Naive thymus-derived CD8-positive, alpha-beta T cell (primary cell): ENCODE measurements at regions not wholly inside any gene's neighbourhood (a gene's known extent, or its start where the extent isn't known, plus 50 kb on each side); places are given as distances from the start of the nearest gene placed in this dataset.

Source experiments
- ATAC-seq, 2 donors: fragments of 150-1000 bp; cut with Tn5 transposase in 1 of 2; sonication (Bioruptor Pico), chemical (Tn5 transposase) in 1 of 2; 1 replicate in 1 of 2; 2 replicates in 1 of 2; pipeline ENCODE4 v1.10.0; 2021; ENCODE audit warnings: mild to moderate bottlenecking in 2 of 2, moderate library complexity in 2 of 2
- POLR2A ChIA-PET: fragments of 350-600 bp; sonication (Branson Sonifier 250); formaldehyde crosslinking; loops from one replicate; lab custom pipeline; 2021; ENCODE audit warnings: antibody characterized with exemption; lab: Charles Lee
- DNase-seq, 10 donors: peaks; one replicate each; pipeline versions ENCODE4 v3.0.0 to v3.0.0-alpha.2; 2020 to 2022
- H3K27ac Mint-ChIP-seq, 10 donors: one replicate each; pipeline ENCODE4 v1.8.0; 2020 to 2022; ENCODE audit warnings: mild to moderate bottlenecking in 10 of 10, mixed read lengths in 10 of 10, moderate library complexity in 4 of 10, inconsistent platforms in 1 of 10
- H3K27me3 Mint-ChIP-seq, 5 donors: one replicate each; pipeline ENCODE4 v1.8.0; 2021 to 2022; ENCODE audit warnings: mixed read lengths in 5 of 5
- H3K36me3 Mint-ChIP-seq, 3 donors: one replicate each; pipeline ENCODE4 v1.8.0; 2020 to 2022; ENCODE audit warnings: mixed read lengths in 3 of 3, mild to moderate bottlenecking in 2 of 3, inconsistent platforms in 1 of 3
- H3K4me1 Mint-ChIP-seq, 4 donors: one replicate each; pipeline ENCODE4 v1.8.0; 2021 to 2022; ENCODE audit warnings: mixed read lengths in 4 of 4
- H3K4me3 Mint-ChIP-seq, 10 donors: one replicate each; pipeline ENCODE4 v1.8.0; 2020 to 2022; ENCODE audit warnings: mild to moderate bottlenecking in 10 of 10, mixed read lengths in 10 of 10, moderate library complexity in 6 of 10, inconsistent platforms in 1 of 10
- H3K9me3 Mint-ChIP-seq, 9 donors: one replicate each; pipeline ENCODE4 v1.8.0; 2020 to 2022; ENCODE audit warnings: mixed read lengths in 9 of 9, mild to moderate bottlenecking in 3 of 9, inconsistent platforms in 1 of 9, moderate library complexity in 1 of 9

GRCh38 chr13:110773480-110773879 lies 60.0 kb downstream of the ING1 start:
- H3K9me3 Mint-ChIP-seq = no peaks in the 10 kb centered on the region
- no peak for ATAC-seq

GRCh38 chr13:110774051-110774450 lies 60.6 kb downstream of the ING1 start:
- ATAC-seq (no peak), DNase-seq (no peak)
- peaks cover 0 to 10% (median 6%) of the 10 kb centered on the region in 5 donors for H3K27me3 Mint-ChIP-seq

More at GRCh38 chr13:110773480-110773879, 60.0 kb downstream of the ING1 start:
- no peak overlapping the region for H3K4me3 Mint-ChIP-seq
- no peaks in the 10 kb centered on the region for H3K36me3 Mint-ChIP-seq
- DNase-seq = no peak
- H3K4me1 Mint-ChIP-seq = peaks cover 0 to 2% (median 0%) of the 10 kb centered on the region in 4 donors
- H3K27me3 Mint-ChIP-seq = peaks cover 0 to 12% (median 6%) of the 10 kb centered on the region in 5 donors
- H3K27ac Mint-ChIP-seq = no peak overlapping the region
- POLR2A ChIA-PET = no interaction called here

GRCh38 chr13:110774490-110774889 lies 61.0 kb downstream of the ING1 start:
- ATAC-seq (no peak), DNase-seq (no peak)
- H3K27me3 Mint-ChIP-seq = peaks cover 0 to 10% (median 6%) of the 10 kb centered on the region in 5 donors
- no peaks in the 10 kb centered on the region for H3K9me3 Mint-ChIP-seq
- no peak overlapping the region for H3K4me3 Mint-ChIP-seq
- H3K4me1 Mint-ChIP-seq = peaks cover 0 to 2% (median 0%) of the 10 kb centered on the region in 4 donors
- H3K27ac Mint-ChIP-seq = no peak overlapping the region
- H3K36me3 Mint-ChIP-seq = no peaks in the 10 kb centered on the region
- POLR2A ChIA-PET = no interaction called here

More at GRCh38 chr13:110774051-110774450, 60.6 kb downstream of the ING1 start:
- Mint-ChIP-seq H3K4me1 (peaks cover 0 to 2% (median 0%) of the 10 kb centered on the region in 4 donors), H3K4me3 (no peak overlapping the region), H3K9me3 (no peaks in the 10 kb centered on the region), H3K27ac (no peak overlapping the region), H3K36me3 (no peaks in the 10 kb centered on the region)
- POLR2A ChIA-PET = no interaction called here

- DNase-seq = no peak
- H3K27ac Mint-ChIP-seq = no peak overlapping the region
- H3K9me3 Mint-ChIP-seq = peaks cover 0 to 4% (median 0%) of the 10 kb centered on the region in 9 donors
- peaks cover 0 to 7% (median 4%) of the 10 kb centered on the region in 5 donors for H3K27me3 Mint-ChIP-seq
- ATAC-seq = no peak
- H3K36me3 Mint-ChIP-seq = no peaks in the 10 kb centered on the region
- H3K4me3 Mint-ChIP-seq = no peak overlapping the region
- POLR2A ChIA-PET = no interaction called here
- H3K4me1 Mint-ChIP-seq = peaks cover 0 to 2% (median 0%) of the 10 kb centered on the region in 4 donors
Observed at GRCh38 chr13:110775576-110775975, 62.1 kb downstream of the ING1 start.

GRCh38 chr13:110777251-110777820 lies 63.8 kb downstream of the ING1 start:
- peaks cover under 1 to 6% (median 5%) of the 10 kb centered on the region in 3 donors for H3K36me3 Mint-ChIP-seq
- POLR2A ChIA-PET = no interaction called here
- no peak overlapping the region for H3K27ac Mint-ChIP-seq
- no peak for DNase-seq
- no peak for ATAC-seq
- H3K27me3 Mint-ChIP-seq = peaks cover under 1 to 6% (median 4%) of the 10 kb centered on the region in 5 donors
- H3K4me3 Mint-ChIP-seq = no peak overlapping the region
- H3K9me3 Mint-ChIP-seq = peaks cover under 1 to 16% (median 7%) of the 10 kb centered on the region in 9 donors
- no peaks in the 10 kb centered on the region for H3K4me1 Mint-ChIP-seq

GRCh38 chr13:110779022-110779421 lies 65.5 kb downstream of the ING1 start:
- ATAC-seq = no peak
- Mint-ChIP-seq H3K36me3 (peaks cover 4 to 17% (median 7%) of the 10 kb centered on the region in 3 donors), H3K4me1 (no peaks in the 10 kb centered on the region), H3K9me3 (peaks cover 6 to 31% (median 14%) of the 10 kb centered on the region in 9 donors), H3K27ac (no peak overlapping the region), H3K27me3 (peaks cover 5 to 15% (median 9%) of the 10 kb centered on the region in 5 donors), H3K4me3 (no peak overlapping the region)
- DNase-seq = no peak
- POLR2A ChIA-PET = interaction anchor here (1.1 kb wide), 1 partner anchor 10 kb away, joined by 3 read pairs; no protein-coding TSS in a partner anchor

- peaks cover 4 to 17% (median 7%) of the 10 kb centered on the region in 3 donors for H3K36me3 Mint-ChIP-seq
- H3K27ac Mint-ChIP-seq = no peak overlapping the region
- no peak overlapping the region for H3K4me3 Mint-ChIP-seq
- peaks cover 6 to 31% (median 14%) of the 10 kb centered on the region in 9 donors for H3K9me3 Mint-ChIP-seq
- POLR2A ChIA-PET = no interaction called here
- no peaks in the 10 kb centered on the region for H3K4me1 Mint-ChIP-seq
- ATAC-seq (no peak), DNase-seq (no peak)
- H3K27me3 Mint-ChIP-seq = peaks cover 5 to 18% (median 10%) of the 10 kb centered on the region in 5 donors
Observed at GRCh38 chr13:110780422-110780821, 66.9 kb downstream of the ING1 start.

GRCh38 chr13:110782185-110782584 lies 68.7 kb downstream of the ING1 start:
- Mint-ChIP-seq H3K27me3 (peaks cover 4 to 30% (median 14%) of the 10 kb centered on the region in 5 donors), H3K4me1 (no peaks in the 10 kb centered on the region), H3K9me3 (peaks cover 6 to 31% (median 14%) of the 10 kb centered on the region in 9 donors), H3K27ac (no peak overlapping the region), H3K4me3 (no peak overlapping the region), H3K36me3 (peaks cover 4 to 17% (median 7%) of the 10 kb centered on the region in 3 donors)
- POLR2A ChIA-PET = no interaction called here
- no peak for ATAC-seq
- DNase-seq = no peak

- no peak for ATAC-seq
- DNase-seq = no peak
- POLR2A ChIA-PET = no interaction called here
- Mint-ChIP-seq H3K4me3 (no peak overlapping the region), H3K27ac (no peak overlapping the region), H3K27me3 (peaks cover 4 to 46% (median 16%) of the 10 kb centered on the region in 5 donors), H3K4me1 (no peaks in the 10 kb centered on the region), H3K36me3 (peaks cover 4 to 17% (median 7%) of the 10 kb centered on the region in 3 donors), H3K9me3 (peaks cover 6 to 32% (median 14%) of the 10 kb centered on the region in 9 donors)
Observed at GRCh38 chr13:110784704-110785103, 71.2 kb downstream of the ING1 start.

GRCh38 chr13:110788778-110789177 lies 75.3 kb downstream of the ING1 start:
- Mint-ChIP-seq H3K4me3 (no peak overlapping the region), H3K27ac (no peak overlapping the region), H3K36me3 (peaks cover 2 to 26% (median 7%) of the 10 kb centered on the region in 3 donors), H3K9me3 (peaks cover 13 to 43% (median 27%) of the 10 kb centered on the region in 9 donors), H3K27me3 (peaks cover 5 to 31% (median 14%) of the 10 kb centered on the region in 5 donors), H3K4me1 (no peaks in the 10 kb centered on the region)
- DNase-seq (no peak), ATAC-seq (no peak)
- POLR2A ChIA-PET = no interaction called here

GRCh38 chr13:110789871-110790270 lies 76.4 kb downstream of the ING1 start:
- no peaks in the 10 kb centered on the region for H3K4me1 Mint-ChIP-seq
- peaks cover 5 to 31% (median 15%) of the 10 kb centered on the region in 5 donors for H3K27me3 Mint-ChIP-seq
- H3K9me3 Mint-ChIP-seq = peaks cover 13 to 51% (median 33%) of the 10 kb centered on the region in 9 donors
- DNase-seq (no peak), ATAC-seq (no peak)
- H3K27ac Mint-ChIP-seq = no peak overlapping the region
- peaks cover 2 to 31% (median 8%) of the 10 kb centered on the region in 3 donors for H3K36me3 Mint-ChIP-seq
- no peak overlapping the region for H3K4me3 Mint-ChIP-seq
- POLR2A ChIA-PET = no interaction called here

- H3K4me1 Mint-ChIP-seq = no peaks in the 10 kb centered on the region
- no peak for ATAC-seq
- H3K9me3 Mint-ChIP-seq = peaks cover 13 to 56% (median 33%) of the 10 kb centered on the region in 9 donors
- POLR2A ChIA-PET = no interaction called here
- no peak for DNase-seq
- peaks cover 5 to 28% (median 15%) of the 10 kb centered on the region in 5 donors for H3K27me3 Mint-ChIP-seq
- H3K27ac Mint-ChIP-seq = no peak overlapping the region
- H3K4me3 Mint-ChIP-seq = no peak overlapping the region
- H3K36me3 Mint-ChIP-seq = peaks cover 2 to 34% (median 8%) of the 10 kb centered on the region in 3 donors
Observed at GRCh38 chr13:110790371-110790770, 76.9 kb downstream of the ING1 start.

- no peak overlapping the region for H3K27ac Mint-ChIP-seq
- DNase-seq (no peak), ATAC-seq (no peak)
- H3K36me3 Mint-ChIP-seq = peaks cover 2 to 34% (median 8%) of the 10 kb centered on the region in 3 donors
- POLR2A ChIA-PET = no interaction called here
- H3K9me3 Mint-ChIP-seq = peaks cover 13 to 56% (median 33%) of the 10 kb centered on the region in 9 donors
- H3K4me3 Mint-ChIP-seq = no peak overlapping the region
- H3K4me1 Mint-ChIP-seq = peaks cover 0 to 1% (median under 1%) of the 10 kb centered on the region in 4 donors
- peaks cover 10 to 34% (median 22%) of the 10 kb centered on the region in 5 donors for H3K27me3 Mint-ChIP-seq
Observed at GRCh38 chr13:110794209-110794608, 80.7 kb downstream of the ING1 start.
